ENCODE measurements at regions not wholly inside any gene's neighbourhood (a gene's known extent, or its start where the extent isn't known, plus 50 kb on each side); places are given as distances from the start of the nearest gene placed in this dataset.

DNA sequence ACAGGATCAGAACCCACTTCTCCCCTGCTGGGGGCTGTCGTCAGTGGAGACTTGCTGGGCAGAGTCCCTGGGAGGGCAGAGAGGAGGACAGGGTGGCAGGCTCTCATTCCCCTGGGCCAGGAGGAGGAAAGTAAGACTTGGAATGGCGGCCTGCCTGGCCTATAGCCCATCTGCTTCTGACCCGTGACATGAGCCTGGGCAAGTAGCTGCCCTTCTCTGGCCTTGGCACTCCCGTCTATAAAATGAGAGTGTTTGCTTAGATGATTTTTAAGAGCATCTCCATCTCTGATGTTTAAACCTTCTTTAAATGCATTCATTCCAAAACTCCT is 173.0 kb downstream of the DDX1 start:
- TF ChIP-seq, protein P1, sequence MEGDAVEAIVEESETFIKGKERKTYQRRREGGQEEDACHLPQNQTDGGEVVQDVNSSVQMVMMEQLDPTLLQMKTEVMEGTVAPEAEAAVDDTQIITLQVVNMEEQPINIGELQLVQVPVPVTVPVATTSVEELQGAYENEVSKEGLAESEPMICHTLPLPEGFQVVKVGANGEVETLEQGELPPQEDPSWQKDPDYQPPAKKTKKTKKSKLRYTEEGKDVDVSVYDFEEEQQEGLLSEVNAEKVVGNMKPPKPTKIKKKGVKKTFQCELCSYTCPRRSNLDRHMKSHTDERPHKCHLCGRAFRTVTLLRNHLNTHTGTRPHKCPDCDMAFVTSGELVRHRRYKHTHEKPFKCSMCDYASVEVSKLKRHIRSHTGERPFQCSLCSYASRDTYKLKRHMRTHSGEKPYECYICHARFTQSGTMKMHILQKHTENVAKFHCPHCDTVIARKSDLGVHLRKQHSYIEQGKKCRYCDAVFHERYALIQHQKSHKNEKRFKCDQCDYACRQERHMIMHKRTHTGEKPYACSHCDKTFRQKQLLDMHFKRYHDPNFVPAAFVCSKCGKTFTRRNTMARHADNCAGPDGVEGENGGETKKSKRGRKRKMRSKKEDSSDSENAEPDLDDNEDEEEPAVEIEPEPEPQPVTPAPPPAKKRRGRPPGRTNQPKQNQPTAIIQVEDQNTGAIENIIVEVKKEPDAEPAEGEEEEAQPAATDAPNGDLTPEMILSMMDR (IDR thresholded peaks at IDR 0.05; ENCODE audit: poor library complexity, severe bottlenecking), result no peak
- TF ChIP-seq EZH2 (IDR thresholded peaks at IDR 0.05; ENCODE audit: borderline replicate concordance, insufficient read depth, low read length, poor library complexity, severe bottlenecking) (no peak), TAF1 (IDR thresholded peaks at IDR 0.05; ENCODE audit: low read depth) (no peak)
- TF ChIP-seq, protein P2, sequence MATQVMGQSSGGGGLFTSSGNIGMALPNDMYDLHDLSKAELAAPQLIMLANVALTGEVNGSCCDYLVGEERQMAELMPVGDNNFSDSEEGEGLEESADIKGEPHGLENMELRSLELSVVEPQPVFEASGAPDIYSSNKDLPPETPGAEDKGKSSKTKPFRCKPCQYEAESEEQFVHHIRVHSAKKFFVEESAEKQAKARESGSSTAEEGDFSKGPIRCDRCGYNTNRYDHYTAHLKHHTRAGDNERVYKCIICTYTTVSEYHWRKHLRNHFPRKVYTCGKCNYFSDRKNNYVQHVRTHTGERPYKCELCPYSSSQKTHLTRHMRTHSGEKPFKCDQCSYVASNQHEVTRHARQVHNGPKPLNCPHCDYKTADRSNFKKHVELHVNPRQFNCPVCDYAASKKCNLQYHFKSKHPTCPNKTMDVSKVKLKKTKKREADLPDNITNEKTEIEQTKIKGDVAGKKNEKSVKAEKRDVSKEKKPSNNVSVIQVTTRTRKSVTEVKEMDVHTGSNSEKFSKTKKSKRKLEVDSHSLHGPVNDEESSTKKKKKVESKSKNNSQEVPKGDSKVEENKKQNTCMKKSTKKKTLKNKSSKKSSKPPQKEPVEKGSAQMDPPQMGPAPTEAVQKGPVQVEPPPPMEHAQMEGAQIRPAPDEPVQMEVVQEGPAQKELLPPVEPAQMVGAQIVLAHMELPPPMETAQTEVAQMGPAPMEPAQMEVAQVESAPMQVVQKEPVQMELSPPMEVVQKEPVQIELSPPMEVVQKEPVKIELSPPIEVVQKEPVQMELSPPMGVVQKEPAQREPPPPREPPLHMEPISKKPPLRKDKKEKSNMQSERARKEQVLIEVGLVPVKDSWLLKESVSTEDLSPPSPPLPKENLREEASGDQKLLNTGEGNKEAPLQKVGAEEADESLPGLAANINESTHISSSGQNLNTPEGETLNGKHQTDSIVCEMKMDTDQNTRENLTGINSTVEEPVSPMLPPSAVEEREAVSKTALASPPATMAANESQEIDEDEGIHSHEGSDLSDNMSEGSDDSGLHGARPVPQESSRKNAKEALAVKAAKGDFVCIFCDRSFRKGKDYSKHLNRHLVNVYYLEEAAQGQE (IDR thresholded peaks at IDR 0.05; ENCODE audit: borderline replicate concordance), result no peak
